Peyer's patch (tissue), 4 donors: ENCODE measurements at regions not wholly inside any gene's neighbourhood (a gene's known extent, or its start where the extent isn't known, plus 50 kb on each side); places are given as distances from the start of the nearest gene placed in this dataset.
A peak's percentile ranks its signal among the peaks of the same experiment; 100 is the strongest.

ENCODE experiments used
- DNase-seq, 3 donors: peaks; one replicate each; pipeline ENCODE4 v3.0.0-alpha.2; 2017 to 2019
- H3K27ac ChIP-seq, 4 donors: fragments of 200-600 bp; sonication (generic); one replicate each; pipeline ENCODE4 v1.5.1; 2016 to 2019
- H3K27me3 ChIP-seq, 2 donors: fragments of 200-600 bp; sonication (generic); one replicate each; pipeline ENCODE4 v1.5.1; 2019
- H3K36me3 ChIP-seq, 3 donors: fragments of 200-600 bp; sonication (generic); one replicate each; pipeline ENCODE4 v1.5.1; 2016 to 2019
- H3K4me1 ChIP-seq, 4 donors: fragments of 200-600 bp; sonication (generic); one replicate each; pipeline ENCODE4 v1.5.1; 2016 to 2019
- H3K4me3 ChIP-seq, 4 donors: fragments of 200-600 bp; sonication (generic); 1 replicate in 3 of 4; 2 replicates in 1 of 4; pipeline ENCODE4 v1.5.1; 2016 to 2019; ENCODE audit warnings: mild to moderate bottlenecking in 1 of 4
- H3K9me3 ChIP-seq, 4 donors: fragments of 200-600 bp; sonication (generic); one replicate each; pipeline ENCODE4 v1.5.1; 2016 to 2019; ENCODE audit warnings: mild to moderate bottlenecking in 1 of 4
- POLR2A ChIP-seq, 2 donors: fragments of 450-650 bp; IDR thresholded peaks; one replicate each; pipeline ENCODE4 v1.5.1; 2017; ENCODE audit warnings: antibody characterized with exemption in 2 of 2, mild to moderate bottlenecking in 2 of 2, moderate library complexity in 2 of 2
- TF ChIP-seq, protein P1 (sequence below), 6 experiments: fragments of 450-650 bp in 4 of 6; fragments of 200-600 bp in 2 of 6; sonication (generic) in 1 of 6; IDR thresholded peaks; one replicate each; pipeline ENCODE4 v1.5.1; 2017 to 2019; ENCODE audit warnings: antibody characterized with exemption in 6 of 6, mild to moderate bottlenecking in 3 of 6, moderate library complexity in 1 of 6

DNA sequence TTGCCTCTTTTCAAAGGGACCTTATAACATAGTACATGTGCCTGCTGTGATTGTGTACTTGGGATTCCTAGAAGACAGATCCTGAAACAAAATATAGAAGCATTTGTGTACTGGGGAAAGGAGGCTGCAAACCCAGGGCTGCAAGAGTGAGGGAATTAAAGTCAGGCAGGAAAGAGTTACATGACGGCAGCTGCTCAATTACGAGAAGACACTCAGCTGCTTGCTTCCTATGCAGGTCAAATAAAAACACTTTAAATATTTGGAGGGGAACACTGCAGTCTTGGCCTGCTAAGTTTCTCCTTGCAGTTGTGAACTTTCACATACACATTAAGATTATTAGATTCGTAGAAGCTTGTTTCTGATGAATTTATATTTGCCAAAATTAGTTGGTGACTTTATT lies 191.9 kb upstream of the CXCL13 start:
- TF ChIP-seq POLR2A (IDR thresholded peaks at IDR 0.05), result no peak
- TF ChIP-seq, protein P1, sequence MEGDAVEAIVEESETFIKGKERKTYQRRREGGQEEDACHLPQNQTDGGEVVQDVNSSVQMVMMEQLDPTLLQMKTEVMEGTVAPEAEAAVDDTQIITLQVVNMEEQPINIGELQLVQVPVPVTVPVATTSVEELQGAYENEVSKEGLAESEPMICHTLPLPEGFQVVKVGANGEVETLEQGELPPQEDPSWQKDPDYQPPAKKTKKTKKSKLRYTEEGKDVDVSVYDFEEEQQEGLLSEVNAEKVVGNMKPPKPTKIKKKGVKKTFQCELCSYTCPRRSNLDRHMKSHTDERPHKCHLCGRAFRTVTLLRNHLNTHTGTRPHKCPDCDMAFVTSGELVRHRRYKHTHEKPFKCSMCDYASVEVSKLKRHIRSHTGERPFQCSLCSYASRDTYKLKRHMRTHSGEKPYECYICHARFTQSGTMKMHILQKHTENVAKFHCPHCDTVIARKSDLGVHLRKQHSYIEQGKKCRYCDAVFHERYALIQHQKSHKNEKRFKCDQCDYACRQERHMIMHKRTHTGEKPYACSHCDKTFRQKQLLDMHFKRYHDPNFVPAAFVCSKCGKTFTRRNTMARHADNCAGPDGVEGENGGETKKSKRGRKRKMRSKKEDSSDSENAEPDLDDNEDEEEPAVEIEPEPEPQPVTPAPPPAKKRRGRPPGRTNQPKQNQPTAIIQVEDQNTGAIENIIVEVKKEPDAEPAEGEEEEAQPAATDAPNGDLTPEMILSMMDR (IDR thresholded peaks at IDR 0.05), result no peak
- Histone ChIP-seq H3K36me3 (no peaks in the 10 kb centered on the region), H3K27me3 (no peaks in the 10 kb centered on the region), H3K4me3 (no peak overlapping the region), H3K27ac (no peak overlapping the region), H3K4me1 (no peaks in the 10 kb centered on the region), H3K9me3 (no peaks in the 10 kb centered on the region)
- DNase-seq, result no peak

DNA sequence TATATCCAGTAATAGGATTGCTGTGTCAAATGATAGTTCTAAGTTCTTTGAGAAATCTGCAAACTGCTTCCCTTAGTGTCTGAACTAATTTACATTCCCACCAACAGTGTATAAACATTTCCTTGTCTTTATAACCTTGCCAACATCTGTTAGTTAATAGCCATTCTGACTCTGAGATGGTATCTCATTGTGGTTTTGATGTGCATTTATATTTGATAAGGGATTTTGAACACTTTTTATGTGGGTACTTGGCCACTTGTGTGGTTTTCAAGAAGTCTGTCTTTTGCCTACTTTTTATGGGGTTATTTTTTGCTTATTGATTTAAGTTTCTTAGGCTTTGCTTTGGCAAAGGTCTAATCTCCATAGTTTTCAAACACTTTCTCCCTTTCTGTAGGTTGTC lies 189.9 kb upstream of the CXCL13 start:
- TF ChIP-seq POLR2A (IDR thresholded peaks at IDR 0.05), result no peak
- TF ChIP-seq, protein P1 (IDR thresholded peaks at IDR 0.05), result no peak
- Histone ChIP-seq H3K27me3 (no peaks in the 10 kb centered on the region), H3K36me3 (no peaks in the 10 kb centered on the region), H3K9me3 (no peaks in the 10 kb centered on the region), H3K27ac (no peak overlapping the region), H3K4me3 (no peak overlapping the region), H3K4me1 (no peaks in the 10 kb centered on the region)
- no peak for DNase-seq

DNA sequence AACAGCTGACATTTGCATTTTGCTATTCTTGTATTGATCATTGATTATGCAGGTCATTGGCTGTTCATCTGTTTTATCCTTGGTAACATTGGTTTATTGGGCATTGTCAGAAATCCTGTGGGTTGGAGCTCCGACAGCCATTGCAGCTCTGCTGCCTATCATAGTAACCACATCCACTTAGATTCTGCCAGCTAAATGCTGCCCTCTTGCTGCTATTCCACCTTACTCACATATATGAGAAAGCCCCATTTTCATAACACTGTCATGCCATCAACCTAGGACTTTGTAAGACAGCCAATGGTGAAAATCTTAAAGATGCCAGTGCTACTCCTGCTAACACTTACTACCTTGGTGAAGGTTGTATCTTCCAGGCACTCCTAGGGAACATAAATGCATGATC lies 187.3 kb upstream of the CXCL13 start:
- no peak for TF ChIP-seq POLR2A (IDR thresholded peaks at IDR 0.05)
- TF ChIP-seq, protein P1 (IDR thresholded peaks at IDR 0.05), result peak in 4 of 6 experiments; percentile 8 to 78 (median 72)
- no peak overlapping the region for H3K4me3 ChIP-seq
- peak in 1 of 3 donors; percentile 62 for DNase-seq
- H3K27me3 ChIP-seq, result no peaks in the 10 kb centered on the region
- no peak overlapping the region for H3K27ac ChIP-seq
- H3K9me3 ChIP-seq, result no peaks in the 10 kb centered on the region
- H3K36me3 ChIP-seq, result no peaks in the 10 kb centered on the region
- H3K4me1 ChIP-seq, result no peaks in the 10 kb centered on the region

DNA sequence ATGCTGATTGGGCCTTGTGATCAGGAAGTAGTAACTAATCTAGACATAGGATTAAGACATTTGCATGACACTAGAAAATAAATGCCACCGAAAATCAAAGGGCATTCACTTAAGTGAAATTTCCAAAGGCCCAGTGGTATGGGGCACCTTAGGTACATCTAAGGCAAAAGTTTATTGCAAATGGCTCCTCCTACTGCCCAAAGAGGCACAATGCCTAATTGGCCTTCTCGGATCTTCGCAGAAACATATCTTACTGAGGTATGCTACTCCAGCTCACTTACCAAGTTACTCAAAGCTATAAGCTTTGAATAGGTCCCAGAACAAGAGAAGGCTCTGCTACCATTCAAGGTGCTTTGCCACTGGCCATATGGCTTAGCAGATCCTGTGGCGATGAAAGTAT lies 174.8 kb upstream of the CXCL13 start:
- H3K36me3 ChIP-seq, result no peaks in the 10 kb centered on the region
- H3K27me3 ChIP-seq, result no peaks in the 10 kb centered on the region
- H3K9me3 ChIP-seq, result no peaks in the 10 kb centered on the region
- no peak for DNase-seq
- peaks cover 0 to 5% (median 0%) of the 10 kb centered on the region in 4 donors for H3K4me1 ChIP-seq
- no peak overlapping the region for H3K4me3 ChIP-seq
- TF ChIP-seq POLR2A (IDR thresholded peaks at IDR 0.05), result no peak
- TF ChIP-seq, protein P1 (IDR thresholded peaks at IDR 0.05), result no peak
- H3K27ac ChIP-seq, result no peak overlapping the region

DNA sequence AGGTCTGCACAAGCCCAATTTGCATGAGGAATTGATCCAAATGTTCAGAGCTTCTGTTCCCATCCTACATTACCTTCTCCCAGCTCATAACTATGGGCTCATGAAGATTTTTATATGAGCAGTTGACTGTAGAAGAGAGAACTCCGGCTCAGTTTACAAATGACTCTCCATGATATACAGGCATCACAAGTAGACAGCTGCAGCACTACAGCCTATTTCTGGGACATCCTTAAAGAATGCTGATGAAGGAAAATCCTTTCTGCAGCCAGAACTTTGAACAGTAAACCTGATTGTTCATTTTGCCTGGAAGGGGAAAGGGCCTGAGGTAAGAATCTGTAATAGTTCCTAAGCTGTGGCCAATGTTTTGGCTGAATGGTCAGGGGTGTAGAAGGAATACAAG lies 174.1 kb upstream of the CXCL13 start:
- no peak for DNase-seq
- H3K36me3 ChIP-seq, result no peaks in the 10 kb centered on the region
- H3K27ac ChIP-seq, result no peak overlapping the region
- no peak for TF ChIP-seq POLR2A (IDR thresholded peaks at IDR 0.05)
- TF ChIP-seq, protein P1 (IDR thresholded peaks at IDR 0.05), result no peak
- peaks cover 0 to 5% (median 0%) of the 10 kb centered on the region in 4 donors for H3K4me1 ChIP-seq
- no peak overlapping the region for H3K4me3 ChIP-seq
- H3K27me3 ChIP-seq, result no peaks in the 10 kb centered on the region
- no peaks in the 10 kb centered on the region for H3K9me3 ChIP-seq
